ENCODE measurements at regions not wholly inside any gene's neighbourhood (a gene's known extent, or its start where the extent isn't known, plus 50 kb on each side); places are given as distances from the start of the nearest gene placed in this dataset.
"Not testable (repeated sequence)": the region's sequence is repeated elsewhere in the genome, so short reads cannot be mapped to it uniquely, and the experiment has no call there.

GRCh38 chr14:38556252-38556651, 300.4 kb upstream of the CLEC14A start:
- no peak for DNase-seq

GRCh38 chr14:38554026-38554425, 298.1 kb upstream of the CLEC14A start:
- no peak for DNase-seq

- no peak for DNase-seq
These were observed 297.7 kb upstream of the CLEC14A start for GRCh38 chr14:38553586-38553985.

- no peak for DNase-seq
These were observed 293.7 kb upstream of the CLEC14A start for GRCh38 chr14:38549564-38549963.

- DNase-seq, result no peak
These were observed 292.1 kb upstream of the CLEC14A start for GRCh38 chr14:38547961-38548490.

- no peak for DNase-seq
These were observed 291.1 kb upstream of the CLEC14A start for GRCh38 chr14:38546932-38547551.

GRCh38 chr14:38544776-38545175, 288.9 kb upstream of the CLEC14A start:
- DNase-seq, result no peak

- DNase-seq, result not testable (repeated sequence)
These were observed 288.0 kb upstream of the CLEC14A start for GRCh38 chr14:38543851-38544250.

- not testable (repeated sequence) for DNase-seq
These were observed 282.2 kb upstream of the CLEC14A start for GRCh38 chr14:38538053-38538452.

GRCh38 chr14:38536376-38537038, 280.6 kb upstream of the CLEC14A start:
- no peak for DNase-seq

GRCh38 chr14:38528582-38528981, 272.7 kb upstream of the CLEC14A start:
- DNase-seq, result no peak

GRCh38 chr14:38527502-38527878, 271.6 kb upstream of the CLEC14A start:
- no peak for DNase-seq

GRCh38 chr14:38526826-38527501, 271.1 kb upstream of the CLEC14A start:
- DNase-seq, result no peak

- no peak for DNase-seq
These were observed 269.0 kb upstream of the CLEC14A start for GRCh38 chr14:38524636-38525509.

GRCh38 chr14:38522724-38523123, 266.8 kb upstream of the CLEC14A start:
- no peak for DNase-seq

- DNase-seq, result no peak
These were observed 265.7 kb upstream of the CLEC14A start for GRCh38 chr14:38521591-38521990.

GRCh38 chr14:38517426-38517825, 261.5 kb upstream of the CLEC14A start:
- no peak for DNase-seq

GRCh38 chr14:38512236-38512635, 256.3 kb upstream of the CLEC14A start:
- DNase-seq, result no peak

GRCh38 chr14:38507299-38507698, 251.4 kb upstream of the CLEC14A start:
- no peak for DNase-seq

- no peak for DNase-seq
These were observed 250.0 kb upstream of the CLEC14A start for GRCh38 chr14:38505973-38506249.

GRCh38 chr14:38505221-38505972, 249.5 kb upstream of the CLEC14A start:
- no peak for DNase-seq

GRCh38 chr14:38504175-38504574, 248.3 kb upstream of the CLEC14A start:
- DNase-seq, result no peak

- no peak for DNase-seq
These were observed 246.3 kb upstream of the CLEC14A start for GRCh38 chr14:38502239-38502638.
